ENCODE measurements at regions not wholly inside any gene's neighbourhood (a gene's known extent, or its start where the extent isn't known, plus 50 kb on each side); places are given as distances from the start of the nearest gene placed in this dataset.
A peak's percentile ranks its signal among the peaks of the same experiment; 100 is the strongest.

DNA sequence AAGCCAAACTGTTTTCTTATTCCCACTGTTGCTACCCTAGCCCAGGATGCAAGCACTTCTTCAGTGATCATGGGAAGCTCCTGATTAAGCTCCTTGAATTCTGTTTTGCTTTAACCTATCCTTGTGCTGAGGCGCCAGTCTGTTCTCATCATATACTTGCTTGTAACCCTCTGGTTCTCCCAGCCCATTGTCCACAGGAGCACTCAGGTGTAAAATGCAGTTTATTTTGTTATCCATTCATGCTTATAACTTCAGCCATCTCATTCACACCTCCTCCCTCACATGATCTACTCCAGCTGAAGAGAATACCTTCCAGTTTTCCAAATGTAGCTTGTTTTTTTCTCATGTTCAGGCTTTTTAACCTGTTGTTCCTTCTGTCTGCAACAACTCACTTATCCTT lies 402.1 kb upstream of the BRINP1 start:
- Histone ChIP-seq H3K79me2 (ENCODE audit: control insufficient read depth, low read length) (no peaks in the 10 kb centered on the region), H3K27me3 (ENCODE audit: control insufficient read depth, low read length) (no peaks in the 10 kb centered on the region), H3K9me3 (ENCODE audit: control insufficient read depth, insufficient read depth, low read length) (no peaks in the 10 kb centered on the region), H3F3A (ENCODE audit: control insufficient read depth, insufficient read depth) (peaks cover 9% of the 10 kb centered on the region), H3K4me3 (ENCODE audit: low read length) (no peak overlapping the region), H3K9me2 (replicated peaks; ENCODE audit: control insufficient read depth, low read length) (no peaks in the 10 kb centered on the region), H3K27ac (ENCODE audit: low read depth, low read length) (no peak overlapping the region), H4K20me1 (ENCODE audit: control insufficient read depth, insufficient read depth, low read depth, low read length) (no peaks in the 10 kb centered on the region), H3K4me1 (ENCODE audit: control insufficient read depth, low read length) (peaks cover 37% of the 10 kb centered on the region), H3K4me2 (ENCODE audit: low read length) (no peak overlapping the region), H3K36me3 (ENCODE audit: control insufficient read depth, low read length) (no peaks in the 10 kb centered on the region)
- TF ChIP-seq EZH2phosphoT487 (IDR thresholded peaks at IDR 0.05; ENCODE audit: borderline replicate concordance, low read length), result no peak
- TF ChIP-seq, protein P1, sequence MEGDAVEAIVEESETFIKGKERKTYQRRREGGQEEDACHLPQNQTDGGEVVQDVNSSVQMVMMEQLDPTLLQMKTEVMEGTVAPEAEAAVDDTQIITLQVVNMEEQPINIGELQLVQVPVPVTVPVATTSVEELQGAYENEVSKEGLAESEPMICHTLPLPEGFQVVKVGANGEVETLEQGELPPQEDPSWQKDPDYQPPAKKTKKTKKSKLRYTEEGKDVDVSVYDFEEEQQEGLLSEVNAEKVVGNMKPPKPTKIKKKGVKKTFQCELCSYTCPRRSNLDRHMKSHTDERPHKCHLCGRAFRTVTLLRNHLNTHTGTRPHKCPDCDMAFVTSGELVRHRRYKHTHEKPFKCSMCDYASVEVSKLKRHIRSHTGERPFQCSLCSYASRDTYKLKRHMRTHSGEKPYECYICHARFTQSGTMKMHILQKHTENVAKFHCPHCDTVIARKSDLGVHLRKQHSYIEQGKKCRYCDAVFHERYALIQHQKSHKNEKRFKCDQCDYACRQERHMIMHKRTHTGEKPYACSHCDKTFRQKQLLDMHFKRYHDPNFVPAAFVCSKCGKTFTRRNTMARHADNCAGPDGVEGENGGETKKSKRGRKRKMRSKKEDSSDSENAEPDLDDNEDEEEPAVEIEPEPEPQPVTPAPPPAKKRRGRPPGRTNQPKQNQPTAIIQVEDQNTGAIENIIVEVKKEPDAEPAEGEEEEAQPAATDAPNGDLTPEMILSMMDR (IDR thresholded peaks at IDR 0.05; ENCODE audit: low read depth, low read length, poor library complexity, severe bottlenecking), result no peak

DNA sequence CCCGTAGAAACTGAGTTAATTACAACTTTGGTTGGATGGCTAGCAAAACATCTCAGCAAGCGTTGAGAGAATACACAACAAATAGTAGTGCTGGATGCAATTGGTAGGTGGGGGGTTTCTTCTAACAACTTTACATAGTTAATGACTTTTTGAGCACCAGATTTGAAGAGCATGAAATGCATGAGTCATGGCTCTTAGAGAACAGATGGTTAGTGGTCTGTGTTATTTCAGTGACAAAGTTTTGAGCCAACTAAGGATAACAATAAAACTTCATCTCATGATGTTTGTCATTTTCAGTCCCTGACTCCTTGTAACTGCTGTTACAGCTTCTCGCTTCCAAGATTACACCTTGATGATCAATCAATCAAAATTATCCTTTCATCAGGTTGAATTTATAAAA lies 399.0 kb upstream of the BRINP1 start:
- Histone ChIP-seq H3K27ac (ENCODE audit: low read depth, low read length) (no peak overlapping the region), H3K4me3 (ENCODE audit: low read length) (no peak overlapping the region), H3K4me2 (ENCODE audit: low read length) (no peak overlapping the region), H3K79me2 (ENCODE audit: control insufficient read depth, low read length) (no peaks in the 10 kb centered on the region), H3K9me3 (ENCODE audit: control insufficient read depth, insufficient read depth, low read length) (no peaks in the 10 kb centered on the region), H3K9me2 (replicated peaks; ENCODE audit: control insufficient read depth, low read length) (no peaks in the 10 kb centered on the region), H3F3A (ENCODE audit: control insufficient read depth, insufficient read depth) (no peaks in the 10 kb centered on the region), H3K36me3 (ENCODE audit: control insufficient read depth, low read length) (no peaks in the 10 kb centered on the region), H3K4me1 (ENCODE audit: control insufficient read depth, low read length) (peaks cover 48% of the 10 kb centered on the region), H3K27me3 (ENCODE audit: control insufficient read depth, low read length) (no peaks in the 10 kb centered on the region), H4K20me1 (ENCODE audit: control insufficient read depth, insufficient read depth, low read depth, low read length) (no peaks in the 10 kb centered on the region)
- no peak for TF ChIP-seq EZH2phosphoT487 (IDR thresholded peaks at IDR 0.05; ENCODE audit: borderline replicate concordance, low read length)
- TF ChIP-seq, protein P1 (IDR thresholded peaks at IDR 0.05; ENCODE audit: low read depth, low read length, poor library complexity, severe bottlenecking), result no peak

DNA sequence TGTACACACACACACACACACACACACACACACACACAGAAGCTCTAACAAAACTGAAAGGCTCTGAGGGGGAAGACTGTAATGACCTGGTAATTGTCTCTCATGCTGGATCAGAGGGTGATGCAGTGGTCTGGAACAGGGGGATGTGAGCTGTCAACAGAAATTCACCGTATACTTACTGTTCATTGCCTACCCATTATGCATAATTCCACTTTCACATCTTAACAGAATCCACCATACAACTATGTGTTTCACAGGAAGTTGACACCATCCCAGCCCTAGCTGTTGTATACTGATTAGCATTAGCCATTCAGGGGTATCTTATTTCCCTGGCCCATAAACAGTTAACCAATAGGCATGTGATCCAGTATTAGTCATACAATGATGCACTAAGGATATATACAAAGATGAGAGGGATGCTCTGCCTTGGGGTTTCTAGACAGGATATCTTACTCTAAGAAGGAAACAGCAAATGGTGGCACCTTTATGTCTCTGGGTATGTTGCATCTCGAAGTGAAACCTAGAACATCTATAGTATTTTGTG lies 396.5 kb upstream of the BRINP1 start:
- no peaks in the 10 kb centered on the region for H4K20me1 ChIP-seq (ENCODE audit: control insufficient read depth, insufficient read depth, low read depth, low read length)
- no peaks in the 10 kb centered on the region for H3K9me2 ChIP-seq (replicated peaks; ENCODE audit: control insufficient read depth, low read length)
- no peaks in the 10 kb centered on the region for H3K27me3 ChIP-seq (ENCODE audit: control insufficient read depth, low read length)
- no peak for TF ChIP-seq EZH2phosphoT487 (IDR thresholded peaks at IDR 0.05; ENCODE audit: borderline replicate concordance, low read length)
- TF ChIP-seq, protein P1 (IDR thresholded peaks at IDR 0.05; ENCODE audit: low read depth, low read length, poor library complexity, severe bottlenecking), result no peak
- H3K79me2 ChIP-seq (ENCODE audit: control insufficient read depth, low read length), result no peaks in the 10 kb centered on the region
- H3K4me2 ChIP-seq (ENCODE audit: low read length), result peak overlapping the region; percentile 66
- H3F3A ChIP-seq (ENCODE audit: control insufficient read depth, insufficient read depth), result peaks cover 8% of the 10 kb centered on the region
- no peaks in the 10 kb centered on the region for H3K36me3 ChIP-seq (ENCODE audit: control insufficient read depth, low read length)
- H3K4me1 ChIP-seq (ENCODE audit: control insufficient read depth, low read length), result peaks cover 55% of the 10 kb centered on the region
- H3K27ac ChIP-seq (ENCODE audit: low read depth, low read length), result no peak overlapping the region
- no peaks in the 10 kb centered on the region for H3K9me3 ChIP-seq (ENCODE audit: control insufficient read depth, insufficient read depth, low read length)
- no peak overlapping the region; the same call in 1 of the 2 replicates for H3K4me3 ChIP-seq (ENCODE audit: low read length)

Data from DOHH2 (cell line).